ENCODE measurements at regions not wholly inside any gene's neighbourhood (a gene's known extent, or its start where the extent isn't known, plus 50 kb on each side); places are given as distances from the start of the nearest gene placed in this dataset.

DNA sequence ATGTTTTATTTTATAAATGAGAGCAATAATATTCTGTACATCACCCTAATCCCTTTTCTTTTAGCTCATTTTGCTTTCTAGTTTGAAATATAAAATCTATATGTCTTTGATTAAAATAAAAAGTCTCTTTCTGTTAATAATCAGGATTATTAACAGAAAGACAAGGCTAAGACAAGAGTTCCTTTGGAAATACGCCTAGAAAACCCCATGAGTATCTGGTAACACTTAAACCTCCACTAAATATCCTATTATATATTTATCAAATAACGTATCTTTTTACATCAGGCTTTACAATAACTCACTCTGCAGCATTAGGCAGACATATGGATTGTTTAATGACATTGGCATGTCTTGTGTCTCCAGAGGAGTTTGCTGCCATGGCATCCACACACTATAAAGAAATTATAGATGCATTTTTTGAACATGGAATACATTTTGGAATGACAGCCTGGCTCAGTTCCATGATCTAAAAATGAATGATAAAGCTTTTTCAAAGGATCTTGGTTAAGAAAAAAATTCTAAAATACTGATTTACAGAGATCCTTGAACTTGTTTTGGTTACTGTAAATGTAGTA lies 98.7 kb downstream of the TMEM26 start:
- no peak overlapping the region for H3K4ac ChIP-seq (ENCODE audit: low read depth, low read length)
- H2BK120ac ChIP-seq (ENCODE audit: low read depth, low read length), result no peak overlapping the region
- ChIA-PET POLR2A (ENCODE audit: unreplicated experiment) (no interaction called here), CTCF (no interaction called here)
- H2BK20ac ChIP-seq (ENCODE audit: low read depth, low read length), result no peak overlapping the region
- no peak overlapping the region for H2BK15ac ChIP-seq (ENCODE audit: low read depth, low read length)
- no peak overlapping the region for H3K27ac ChIP-seq (ENCODE audit: insufficient read depth, low read length)
- in situ Hi-C loops (cut with MboI; ENCODE audit: low sequenced_read_pairs) (no loop called here), intact Hi-C loops (cut with micrococcal nuclease) (loop anchor here (10.0 kb wide), 1 partner anchor 130 kb away; no protein-coding TSS in a partner anchor), dilution Hi-C loops (cut with HindIII; ENCODE audit: low sequenced_read_pairs, unreplicated experiment) (no loop called here)
- no peak overlapping the region for H2BK5ac ChIP-seq (ENCODE audit: low read depth, low read length, poor library complexity, severe bottlenecking)
- no peak overlapping the region for H4K8ac ChIP-seq (ENCODE audit: low read depth in 2 of 2, low read length in 2 of 2)
- H3K4me3 ChIP-seq (ENCODE audit: insufficient read depth, low read depth, low read length), result no peak overlapping the region
- H3K9ac ChIP-seq (ENCODE audit: low read depth, low read length), result no peak overlapping the region
- TF ChIP-seq RAD21 (IDR thresholded peaks at IDR 0.05; ENCODE audit: low read length) (no peak), MAFK (IDR thresholded peaks at IDR 0.05; ENCODE audit: low read depth, low read length) (no peak), SMC3 (IDR thresholded peaks at IDR 0.05; ENCODE audit: low read depth, low read length) (no peak), CHD1 (IDR thresholded peaks at IDR 0.05; ENCODE audit: low read depth, low read length) (no peak), MAZ (IDR thresholded peaks at IDR 0.05; ENCODE audit: borderline replicate concordance, low read depth, low read length) (no peak), MXI1 (IDR thresholded peaks at IDR 0.05; ENCODE audit: borderline replicate concordance, low read depth, low read length) (no peak), POLR2A (IDR thresholded peaks at IDR 0.05; ENCODE audit: low read depth, low read length) (no peak), RFX5 (IDR thresholded peaks at IDR 0.05; ENCODE audit: low read depth, low read length) (no peak), BHLHE40 (IDR thresholded peaks at IDR 0.05; ENCODE audit: low read depth, low read length) (no peak), FOS (IDR thresholded peaks at IDR 0.05; ENCODE audit: low read depth, low read length) (no peak)
- TF ChIP-seq, protein P1, sequence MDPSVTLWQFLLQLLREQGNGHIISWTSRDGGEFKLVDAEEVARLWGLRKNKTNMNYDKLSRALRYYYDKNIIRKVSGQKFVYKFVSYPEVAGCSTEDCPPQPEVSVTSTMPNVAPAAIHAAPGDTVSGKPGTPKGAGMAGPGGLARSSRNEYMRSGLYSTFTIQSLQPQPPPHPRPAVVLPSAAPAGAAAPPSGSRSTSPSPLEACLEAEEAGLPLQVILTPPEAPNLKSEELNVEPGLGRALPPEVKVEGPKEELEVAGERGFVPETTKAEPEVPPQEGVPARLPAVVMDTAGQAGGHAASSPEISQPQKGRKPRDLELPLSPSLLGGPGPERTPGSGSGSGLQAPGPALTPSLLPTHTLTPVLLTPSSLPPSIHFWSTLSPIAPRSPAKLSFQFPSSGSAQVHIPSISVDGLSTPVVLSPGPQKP (IDR thresholded peaks at IDR 0.05; ENCODE audit: borderline replicate concordance, low read depth, low read length), result no peak
- TF ChIP-seq, protein P2, sequence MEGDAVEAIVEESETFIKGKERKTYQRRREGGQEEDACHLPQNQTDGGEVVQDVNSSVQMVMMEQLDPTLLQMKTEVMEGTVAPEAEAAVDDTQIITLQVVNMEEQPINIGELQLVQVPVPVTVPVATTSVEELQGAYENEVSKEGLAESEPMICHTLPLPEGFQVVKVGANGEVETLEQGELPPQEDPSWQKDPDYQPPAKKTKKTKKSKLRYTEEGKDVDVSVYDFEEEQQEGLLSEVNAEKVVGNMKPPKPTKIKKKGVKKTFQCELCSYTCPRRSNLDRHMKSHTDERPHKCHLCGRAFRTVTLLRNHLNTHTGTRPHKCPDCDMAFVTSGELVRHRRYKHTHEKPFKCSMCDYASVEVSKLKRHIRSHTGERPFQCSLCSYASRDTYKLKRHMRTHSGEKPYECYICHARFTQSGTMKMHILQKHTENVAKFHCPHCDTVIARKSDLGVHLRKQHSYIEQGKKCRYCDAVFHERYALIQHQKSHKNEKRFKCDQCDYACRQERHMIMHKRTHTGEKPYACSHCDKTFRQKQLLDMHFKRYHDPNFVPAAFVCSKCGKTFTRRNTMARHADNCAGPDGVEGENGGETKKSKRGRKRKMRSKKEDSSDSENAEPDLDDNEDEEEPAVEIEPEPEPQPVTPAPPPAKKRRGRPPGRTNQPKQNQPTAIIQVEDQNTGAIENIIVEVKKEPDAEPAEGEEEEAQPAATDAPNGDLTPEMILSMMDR (conservative IDR thresholded peaks at IDR 0.05; ENCODE audit: low read depth, low read length), result no peak
- TF ChIP-seq, protein P3, sequence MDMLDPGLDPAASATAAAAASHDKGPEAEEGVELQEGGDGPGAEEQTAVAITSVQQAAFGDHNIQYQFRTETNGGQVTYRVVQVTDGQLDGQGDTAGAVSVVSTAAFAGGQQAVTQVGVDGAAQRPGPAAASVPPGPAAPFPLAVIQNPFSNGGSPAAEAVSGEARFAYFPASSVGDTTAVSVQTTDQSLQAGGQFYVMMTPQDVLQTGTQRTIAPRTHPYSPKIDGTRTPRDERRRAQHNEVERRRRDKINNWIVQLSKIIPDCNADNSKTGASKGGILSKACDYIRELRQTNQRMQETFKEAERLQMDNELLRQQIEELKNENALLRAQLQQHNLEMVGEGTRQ (IDR thresholded peaks at IDR 0.05; ENCODE audit: low read depth, low read length), result no peak
- H3K4me2 ChIP-seq (ENCODE audit: low read depth, low read length), result no peak overlapping the region
- H3K23ac ChIP-seq (ENCODE audit: low read depth, low read length), result no peak overlapping the region
- no TSS peak for BruUV-seq (replicated peaks)
- no peak for ATAC-seq (ENCODE audit: low read depth)
- H3K56ac ChIP-seq (ENCODE audit: extremely low read depth, insufficient read depth, low read length), result no peak overlapping the region
- H3K79me1 ChIP-seq (ENCODE audit: low read depth in 1 of 2, low read length in 2 of 2), result no peaks in the 10 kb centered on the region
- no peaks in the 10 kb centered on the region for H3K9me1 ChIP-seq (ENCODE audit: insufficient read depth, low read length)
- no peak overlapping the region for H3K18ac ChIP-seq (ENCODE audit: low read depth, low read length)
- H2AK5ac ChIP-seq (ENCODE audit: low read depth, low read length), result no peak overlapping the region
- H3K36me3 ChIP-seq (ENCODE audit: control insufficient read depth, insufficient read depth, low read length), result no peaks in the 10 kb centered on the region
- H3K9me3 ChIP-seq (ENCODE audit: control insufficient read depth, insufficient read depth, low read length), result no peaks in the 10 kb centered on the region
- no peak overlapping the region for H2AFZ ChIP-seq (replicated peaks; ENCODE audit: low read length, poor library complexity)
- H3K14ac ChIP-seq (replicated peaks; ENCODE audit: low read depth, low read length), result no peak overlapping the region
- no peak overlapping the region for H4K5ac ChIP-seq (ENCODE audit: low read depth, low read length)
- H4K91ac ChIP-seq (ENCODE audit: insufficient read depth, low read depth, low read length), result no peak overlapping the region
- H3K27me3 ChIP-seq (ENCODE audit: control insufficient read depth, insufficient read depth, low read length), result no peaks in the 10 kb centered on the region
- DNase-seq, result no peak
- H2AK9ac ChIP-seq (replicated peaks; ENCODE audit: low read depth, low read length, poor library complexity), result no peak overlapping the region
- no peaks in the 10 kb centered on the region for H3K4me1 ChIP-seq (ENCODE audit: control insufficient read depth, insufficient read depth, low read length)
- no peaks in the 10 kb centered on the region for H4K20me1 ChIP-seq (ENCODE audit: insufficient read depth, low read length)
- no CpG with 5 or more reads among the region's 2 CpGs for WGBS, 2 experiments (ENCODE audit: extremely low coverage in 2 of 2, insufficient read length in 1 of 2)
